Stomach smooth muscle (tissue), 2 donors: ENCODE measurements at regions not wholly inside any gene's neighbourhood (a gene's known extent, or its start where the extent isn't known, plus 50 kb on each side); places are given as distances from the start of the nearest gene placed in this dataset.

Experiments
- H3K27ac ChIP-seq: one replicate; pipeline ENCODE4 v1.7.0; 2013; ENCODE audit warnings: mild to moderate bottlenecking, low read length, inconsistent platforms
- H3K27me3 ChIP-seq, 2 donors: one replicate each; pipeline ENCODE4 v1.7.0; 2013; ENCODE audit warnings: low read length in 2 of 2; ENCODE audit not compliant: insufficient read depth in 2 of 2, control insufficient read depth in 1 of 2
- H3K36me3 ChIP-seq, 2 donors: one replicate each; pipeline ENCODE4 v1.7.0; 2013; ENCODE audit warnings: low read length in 2 of 2; ENCODE audit not compliant: control insufficient read depth in 2 of 2, insufficient read depth in 2 of 2
- H3K4me1 ChIP-seq: one replicate; pipeline ENCODE4 v1.7.0; 2013; ENCODE audit warnings: low read length; ENCODE audit not compliant: control insufficient read depth, insufficient read depth
- H3K4me3 ChIP-seq, 2 donors: one replicate each; pipeline ENCODE4 v1.7.0; 2013; ENCODE audit warnings: low read length in 2 of 2
- H3K9ac ChIP-seq, 2 donors: one replicate each; pipeline ENCODE4 v1.7.0; 2013; ENCODE audit warnings: low read length in 2 of 2, mild to moderate bottlenecking in 1 of 2
- H3K9me3 ChIP-seq, 2 donors: one replicate each; pipeline ENCODE4 v1.7.0; 2013; ENCODE audit warnings: low read length in 2 of 2; ENCODE audit not compliant: control insufficient read depth in 2 of 2
- donor health status: healthy.
- donor health status: Pancreatic carcinoma.

DNA sequence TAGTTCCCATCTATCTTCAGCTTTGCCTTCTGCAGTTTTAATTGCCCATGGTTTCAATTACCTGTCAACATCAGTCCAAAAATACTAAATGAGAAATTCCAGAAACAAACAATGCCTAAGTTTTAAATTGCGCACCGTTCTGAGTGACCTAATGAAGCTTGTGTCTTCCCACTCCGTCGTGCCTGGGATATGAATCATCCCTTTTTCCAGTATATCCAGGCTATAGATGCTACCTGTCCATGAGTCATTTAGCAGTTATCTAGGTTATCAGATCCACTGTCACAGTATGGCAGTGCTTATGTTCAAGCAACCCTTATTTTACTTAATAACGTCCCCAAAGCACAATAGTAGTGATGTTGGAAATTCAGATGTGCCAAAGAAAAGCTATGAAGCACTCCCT lies 363.6 kb upstream of the FAM241A start:
- Histone ChIP-seq H3K4me3 (no peak overlapping the region), H3K9me3 (no peaks in the 10 kb centered on the region), H3K27me3 (no peaks in the 10 kb centered on the region), H3K36me3 (no peaks in the 10 kb centered on the region), H3K4me1 (no peaks in the 10 kb centered on the region), H3K9ac (no peak overlapping the region), H3K27ac (no peak overlapping the region)

DNA sequence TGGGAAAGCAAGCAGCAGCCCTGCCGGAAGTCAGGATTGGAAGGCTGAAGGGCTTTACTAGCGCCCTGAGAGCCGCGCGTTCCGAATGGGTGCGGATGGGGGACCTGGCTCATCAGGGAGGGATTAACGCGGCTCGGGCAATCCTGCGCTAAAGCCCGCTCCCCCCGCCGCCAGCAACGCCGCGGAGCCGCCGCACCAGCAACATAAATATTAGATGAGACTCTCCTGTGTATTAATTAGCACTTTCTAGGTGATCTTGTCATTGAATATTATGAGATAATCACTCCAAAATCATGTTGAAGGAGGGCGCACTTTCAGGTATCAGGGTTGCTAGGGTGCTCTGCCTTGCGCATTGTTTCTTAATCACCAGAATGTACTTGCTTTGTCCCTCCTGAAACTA lies 357.2 kb upstream of the FAM241A start:
- H3K36me3 ChIP-seq: no peaks in the 10 kb centered on the region
- H3K27ac ChIP-seq: no peak overlapping the region
- H3K27me3 ChIP-seq: peaks cover 0 to 7% of the 10 kb centered on the region in 2 donors
- H3K4me1 ChIP-seq: no peaks in the 10 kb centered on the region
- no peak overlapping the region for H3K4me3 ChIP-seq
- H3K9me3 ChIP-seq: no peaks in the 10 kb centered on the region
- no peak overlapping the region for H3K9ac ChIP-seq

GRCh38 chr4:111789901-111790640 lies 355.2 kb upstream of the FAM241A start:
- H3K27me3 ChIP-seq: peaks cover 0 to 7% of the 10 kb centered on the region in 2 donors

GRCh38 chr4:111792632-111793031 lies 352.6 kb upstream of the FAM241A start:
- Histone ChIP-seq H3K4me1 (no peaks in the 10 kb centered on the region), H3K36me3 (no peaks in the 10 kb centered on the region), H3K4me3 (no peak overlapping the region), H3K27ac (no peak overlapping the region), H3K27me3 (peaks cover 0 to 3% of the 10 kb centered on the region in 2 donors), H3K9ac (no peak overlapping the region), H3K9me3 (no peaks in the 10 kb centered on the region)

More at GRCh38 chr4:111789901-111790640, 355.2 kb upstream of the FAM241A start:
- H3K9me3 ChIP-seq: no peaks in the 10 kb centered on the region
- H3K27ac ChIP-seq: no peak overlapping the region
- no peak overlapping the region for H3K4me3 ChIP-seq
- no peak overlapping the region for H3K9ac ChIP-seq
- H3K4me1 ChIP-seq: no peaks in the 10 kb centered on the region
- H3K36me3 ChIP-seq: no peaks in the 10 kb centered on the region

GRCh38 chr4:111793433-111794091 lies 351.7 kb upstream of the FAM241A start:
- H3K4me1 ChIP-seq: no peaks in the 10 kb centered on the region
- H3K27me3 ChIP-seq: no peaks in the 10 kb centered on the region
- H3K36me3 ChIP-seq: no peaks in the 10 kb centered on the region
- no peak overlapping the region for H3K27ac ChIP-seq
- H3K9ac ChIP-seq: no peak overlapping the region
- H3K4me3 ChIP-seq: no peak overlapping the region
- H3K9me3 ChIP-seq: no peaks in the 10 kb centered on the region

GRCh38 chr4:111797455-111798163 lies 347.6 kb upstream of the FAM241A start:
- no peaks in the 10 kb centered on the region for H3K36me3 ChIP-seq

GRCh38 chr4:111798840-111799239 lies 346.4 kb upstream of the FAM241A start:
- no peak overlapping the region for H3K9ac ChIP-seq
- H3K27me3 ChIP-seq: no peaks in the 10 kb centered on the region
- no peak overlapping the region for H3K27ac ChIP-seq
- H3K9me3 ChIP-seq: no peaks in the 10 kb centered on the region
- H3K36me3 ChIP-seq: no peaks in the 10 kb centered on the region
- H3K4me1 ChIP-seq: no peaks in the 10 kb centered on the region
- H3K4me3 ChIP-seq: no peak overlapping the region

More at GRCh38 chr4:111797455-111798163, 347.6 kb upstream of the FAM241A start:
- H3K27ac ChIP-seq: no peak overlapping the region
- H3K27me3 ChIP-seq: no peaks in the 10 kb centered on the region
- H3K4me1 ChIP-seq: no peaks in the 10 kb centered on the region
- no peak overlapping the region for H3K9ac ChIP-seq
- no peak overlapping the region for H3K4me3 ChIP-seq
- H3K9me3 ChIP-seq: no peaks in the 10 kb centered on the region

GRCh38 chr4:111800551-111800950 lies 344.7 kb upstream of the FAM241A start:
- no peak overlapping the region for H3K4me3 ChIP-seq
- no peaks in the 10 kb centered on the region for H3K27me3 ChIP-seq
- H3K4me1 ChIP-seq: no peaks in the 10 kb centered on the region
- H3K36me3 ChIP-seq: no peaks in the 10 kb centered on the region
- H3K9me3 ChIP-seq: no peaks in the 10 kb centered on the region
- H3K9ac ChIP-seq: no peak overlapping the region
- no peak overlapping the region for H3K27ac ChIP-seq

DNA sequence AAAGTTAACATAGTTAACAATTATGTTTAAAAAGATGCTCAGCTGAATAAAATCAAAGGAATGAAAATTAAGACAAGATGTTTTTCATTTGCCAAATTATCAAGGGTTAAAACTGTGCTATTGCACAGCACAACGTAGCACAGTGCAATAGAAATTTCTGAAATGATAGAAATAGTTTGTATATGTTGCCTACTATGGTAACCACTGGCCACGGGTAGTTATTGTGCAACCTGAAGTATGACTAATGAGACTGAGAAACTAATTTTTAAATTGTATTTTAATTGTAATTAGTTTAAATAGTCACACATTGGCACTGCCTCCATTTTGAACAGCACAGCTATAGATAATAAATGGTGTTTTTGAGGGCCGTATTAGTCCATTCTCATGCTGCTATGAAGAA lies 343.1 kb upstream of the FAM241A start:
- Histone ChIP-seq H3K36me3 (no peaks in the 10 kb centered on the region), H3K4me3 (no peak overlapping the region), H3K27ac (no peak overlapping the region), H3K9me3 (no peaks in the 10 kb centered on the region), H3K4me1 (no peaks in the 10 kb centered on the region), H3K9ac (no peak overlapping the region), H3K27me3 (no peaks in the 10 kb centered on the region)

DNA sequence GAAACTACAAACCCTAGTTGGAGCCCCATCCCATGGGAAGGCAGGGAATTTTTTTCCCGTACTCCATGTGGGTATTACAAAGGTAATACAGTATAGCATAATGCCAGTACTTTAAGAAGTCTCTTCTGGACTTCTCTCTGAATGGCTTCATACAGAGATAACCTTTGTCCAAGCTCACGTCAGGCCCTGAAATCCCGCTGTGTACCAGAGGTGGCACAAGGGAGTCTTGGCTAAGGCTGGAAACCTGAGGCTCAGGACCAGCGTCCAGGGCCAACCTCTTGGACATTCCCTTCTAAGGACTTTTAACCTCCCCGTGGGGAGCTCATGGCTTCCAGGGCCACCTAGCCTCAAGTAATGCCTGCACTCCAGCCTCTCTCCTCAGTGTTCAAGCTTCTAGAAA lies 338.9 kb upstream of the FAM241A start:
- Histone ChIP-seq H3K9ac (no peak overlapping the region), H3K27me3 (no peaks in the 10 kb centered on the region)

More for the DNA sequence above, 338.9 kb upstream of the FAM241A start:
- Histone ChIP-seq H3K27ac (no peak overlapping the region), H3K4me3 (no peak overlapping the region), H3K36me3 (no peaks in the 10 kb centered on the region), H3K4me1 (no peaks in the 10 kb centered on the region), H3K9me3 (no peaks in the 10 kb centered on the region)
